ENCODE measurements at regions not wholly inside any gene's neighbourhood (a gene's known extent, or its start where the extent isn't known, plus 50 kb on each side); places are given as distances from the start of the nearest gene placed in this dataset.

GRCh38 chr11:92528001-92528400 lies 303.4 kb downstream of the FAT3 start:
- Histone ChIP-seq H3K4me2 (ENCODE audit: low read depth, low read length) (no peak overlapping the region), H3K27ac (ENCODE audit: extremely low read length, insufficient read depth, low read length) (no peak overlapping the region), H3K79me2 (ENCODE audit: insufficient read depth, low read length) (no peaks in the 10 kb centered on the region), H3K9ac (ENCODE audit: insufficient read depth, low read depth, low read length) (no peak overlapping the region), H3K27me3 (ENCODE audit: control insufficient read depth in 1 of 2, insufficient read depth in 2 of 2, low read length in 2 of 2) (no peaks in the 10 kb centered on the region), H3K36me3 (replicated peaks in 1 of 2; ENCODE audit: control insufficient read depth in 1 of 2, insufficient read depth in 2 of 2, low read length in 2 of 2) (no peaks in the 10 kb centered on the region), H3K9me3 (ENCODE audit: low read length) (no peaks in the 10 kb centered on the region), H3K4me3 (replicated peaks in 1 of 3; ENCODE audit: insufficient read depth in 1 of 3, low read depth in 2 of 3, low read length in 3 of 3) (no peak overlapping the region), H3K4me1 (ENCODE audit: insufficient read depth, low read length) (no peaks in the 10 kb centered on the region), H4K20me1 (ENCODE audit: insufficient read depth, low read length) (no peaks in the 10 kb centered on the region), H2AFZ (ENCODE audit: low read length) (no peak overlapping the region)
- CTCF ChIA-PET (ENCODE audit: low intra/inter-chr PET ratio, low total read pairs) = no interaction called here
- ATAC-seq = no peak
- FAIRE-seq = no peak
- intact Hi-C loops (cut with micrococcal nuclease; ENCODE audit: unreplicated experiment) (no loop called here), in situ Hi-C loops (cut with HindIII; ENCODE audit: extremely low pct_ligation_motif_present, low pct_unique_long_range_greater_than_20kb) (no loop called here)
- no TSS peak for BruUV-seq (replicated peaks)
- 46% methylated on average over 6 of the region's 6 CpGs for WGBS (ENCODE audit: low lambda C conversion rate)
- POLR2A ChIA-PET = no interaction called here
- no peak for DNase-seq (ENCODE audit: low spot score)
- TF ChIP-seq JUN (CRISPR knock-in tag; IDR thresholded peaks at IDR 0.05) = no peak
- no peak for TF ChIP-seq PHF20 (CRISPR knock-in tag; IDR thresholded peaks at IDR 0.05)
- no peak for TF ChIP-seq SOX6 (IDR thresholded peaks at IDR 0.05)
- TF ChIP-seq SOX6 (CRISPR knock-in tag; IDR thresholded peaks at IDR 0.05) = no peak
- no peak for TF ChIP-seq HNRNPK (IDR thresholded peaks at IDR 0.05; ENCODE audit: low read depth, low read length, poor library complexity, severe bottlenecking)
- TF ChIP-seq ZMAT3 (CRISPR knock-in tag; conservative IDR thresholded peaks at IDR 0.05) = no peak
- no peak for TF ChIP-seq ZNF644 (CRISPR knock-in tag; IDR thresholded peaks at IDR 0.05; ENCODE audit: low read depth)
- TF ChIP-seq, protein P1, sequence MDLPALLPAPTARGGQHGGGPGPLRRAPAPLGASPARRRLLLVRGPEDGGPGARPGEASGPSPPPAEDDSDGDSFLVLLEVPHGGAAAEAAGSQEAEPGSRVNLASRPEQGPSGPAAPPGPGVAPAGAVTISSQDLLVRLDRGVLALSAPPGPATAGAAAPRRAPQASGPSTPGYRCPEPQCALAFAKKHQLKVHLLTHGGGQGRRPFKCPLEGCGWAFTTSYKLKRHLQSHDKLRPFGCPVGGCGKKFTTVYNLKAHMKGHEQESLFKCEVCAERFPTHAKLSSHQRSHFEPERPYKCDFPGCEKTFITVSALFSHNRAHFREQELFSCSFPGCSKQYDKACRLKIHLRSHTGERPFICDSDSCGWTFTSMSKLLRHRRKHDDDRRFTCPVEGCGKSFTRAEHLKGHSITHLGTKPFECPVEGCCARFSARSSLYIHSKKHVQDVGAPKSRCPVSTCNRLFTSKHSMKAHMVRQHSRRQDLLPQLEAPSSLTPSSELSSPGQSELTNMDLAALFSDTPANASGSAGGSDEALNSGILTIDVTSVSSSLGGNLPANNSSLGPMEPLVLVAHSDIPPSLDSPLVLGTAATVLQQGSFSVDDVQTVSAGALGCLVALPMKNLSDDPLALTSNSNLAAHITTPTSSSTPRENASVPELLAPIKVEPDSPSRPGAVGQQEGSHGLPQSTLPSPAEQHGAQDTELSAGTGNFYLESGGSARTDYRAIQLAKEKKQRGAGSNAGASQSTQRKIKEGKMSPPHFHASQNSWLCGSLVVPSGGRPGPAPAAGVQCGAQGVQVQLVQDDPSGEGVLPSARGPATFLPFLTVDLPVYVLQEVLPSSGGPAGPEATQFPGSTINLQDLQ (CRISPR knock-in tag; IDR thresholded peaks at IDR 0.05) = no peak
- TF ChIP-seq FOXK1 (CRISPR knock-in tag; IDR thresholded peaks at IDR 0.05; ENCODE audit: borderline replicate concordance, low read depth) = no peak
- no peak for TF ChIP-seq RELA (CRISPR knock-in tag; IDR thresholded peaks at IDR 0.05)
- TF ChIP-seq ELF1 (CRISPR knock-in tag; IDR thresholded peaks at IDR 0.05) = no peak
- no peak for TF ChIP-seq ZEB1 (IDR thresholded peaks at IDR 0.05; ENCODE audit: insufficient replicate concordance, low read depth)
- TF ChIP-seq ZNF274 (CRISPR knock-in tag; IDR thresholded peaks at IDR 0.05) = no peak
- no peak for TF ChIP-seq ZNF549 (CRISPR knock-in tag; IDR thresholded peaks at IDR 0.05)
- TF ChIP-seq ATM (IDR thresholded peaks at IDR 0.05; ENCODE audit: borderline replicate concordance) = no peak
- no peak for TF ChIP-seq EHMT2 (IDR thresholded peaks at IDR 0.05; ENCODE audit: borderline replicate concordance, low read depth, low read length)
- TF ChIP-seq ZKSCAN1 (IDR thresholded peaks at IDR 0.05; ENCODE audit: low read length) = no peak
